ENCODE measurements at regions not wholly inside any gene's neighbourhood (a gene's known extent, or its start where the extent isn't known, plus 50 kb on each side); places are given as distances from the start of the nearest gene placed in this dataset.

GRCh38 chr2:181128199-181128598 lies 147.8 kb downstream of the UBE2E3 start:
- ATAC-seq = no peak
- no peak for DNase-seq
- FAIRE-seq = no peak
- no peak overlapping the region for H3K4me3 ChIP-seq
- intact Hi-C loops (cut with DNase I) = no loop called here
- no peak overlapping the region for H3K27ac ChIP-seq
- no peak for TF ChIP-seq CTCF (IDR thresholded peaks at IDR 0.05)
- H3K27me3 ChIP-seq = no peaks in the 10 kb centered on the region
- H3K9me3 ChIP-seq = no peaks in the 10 kb centered on the region
- H3K4me1 ChIP-seq = no peaks in the 10 kb centered on the region
- no peaks in the 10 kb centered on the region for H3K36me3 ChIP-seq

GRCh38 chr2:181129364-181130056 lies 149.1 kb downstream of the UBE2E3 start:
- Histone ChIP-seq H3K36me3 (no peaks in the 10 kb centered on the region), H3K9me3 (no peaks in the 10 kb centered on the region), H3K27ac (no peak overlapping the region), H3K4me3 (no peak overlapping the region), H3K27me3 (no peaks in the 10 kb centered on the region), H3K4me1 (no peaks in the 10 kb centered on the region)
- no peak for ATAC-seq
- intact Hi-C loops (cut with DNase I) = no loop called here
- no peak for TF ChIP-seq CTCF (IDR thresholded peaks at IDR 0.05)
- WGBS, 2 donors = 84 to 90% methylated on average over 4 of the region's 4 CpGs
- FAIRE-seq = no peak
- DNase-seq = no peak

- DNase-seq = no peak
- TF ChIP-seq CTCF (IDR thresholded peaks at IDR 0.05) = no peak
- intact Hi-C loops (cut with DNase I) = no loop called here
- Histone ChIP-seq H3K4me3 (no peak overlapping the region), H3K4me1 (no peaks in the 10 kb centered on the region), H3K36me3 (no peaks in the 10 kb centered on the region), H3K27me3 (no peaks in the 10 kb centered on the region), H3K27ac (no peak overlapping the region), H3K9me3 (no peaks in the 10 kb centered on the region)
- 65 to 81% methylated on average over 3 of the region's 3 CpGs for WGBS, 2 donors
- no peak for ATAC-seq
- FAIRE-seq = no peak
Measured at GRCh38 chr2:181130686-181131085, 150.3 kb downstream of the UBE2E3 start.

- DNase-seq = no peak
- WGBS, 2 donors = 58 to 65% methylated on average over 2 of the region's 2 CpGs
- Histone ChIP-seq H3K4me3 (no peak overlapping the region), H3K9me3 (no peaks in the 10 kb centered on the region), H3K27ac (no peak overlapping the region), H3K27me3 (no peaks in the 10 kb centered on the region), H3K4me1 (no peaks in the 10 kb centered on the region), H3K36me3 (no peaks in the 10 kb centered on the region)
- FAIRE-seq = no peak
- TF ChIP-seq CTCF (IDR thresholded peaks at IDR 0.05) = no peak
- ATAC-seq = no peak
- intact Hi-C loops (cut with DNase I) = no loop called here
Measured at GRCh38 chr2:181131584-181131983, 151.2 kb downstream of the UBE2E3 start.

- no peaks in the 10 kb centered on the region for H3K4me1 ChIP-seq
- H3K36me3 ChIP-seq = no peaks in the 10 kb centered on the region
- DNase-seq (no peak), ATAC-seq (no peak), FAIRE-seq (no peak)
- H3K27me3 ChIP-seq = no peaks in the 10 kb centered on the region
- no peak for TF ChIP-seq CTCF (IDR thresholded peaks at IDR 0.05)
- H3K9me3 ChIP-seq = no peaks in the 10 kb centered on the region
- no peak overlapping the region for H3K4me3 ChIP-seq
- WGBS, 2 donors = 44 to 52% methylated on average over 3 of the region's 3 CpGs
- intact Hi-C loops (cut with DNase I) = no loop called here
- no peak overlapping the region for H3K27ac ChIP-seq
Measured at GRCh38 chr2:181138816-181139215, 158.4 kb downstream of the UBE2E3 start.
